ENCODE measurements at regions not wholly inside any gene's neighbourhood (a gene's known extent, or its start where the extent isn't known, plus 50 kb on each side); places are given as distances from the start of the nearest gene placed in this dataset.
"Not testable (repeated sequence)": the region's sequence is repeated elsewhere in the genome, so short reads cannot be mapped to it uniquely, and the experiment has no call there.

GRCh38 chr9:102609461-102609860, 385.7 kb upstream of the CYLC2 start:
- H3K9ac ChIP-seq (ENCODE audit: low read depth in 1 of 2, low read length in 2 of 2) = no peak overlapping the region
- no peak overlapping the region for H3K27ac ChIP-seq (ENCODE audit: low read depth in 1 of 2, low read length in 2 of 2)
- H3K4me3 ChIP-seq (ENCODE audit: low read depth in 1 of 3, low read length in 3 of 3) = no peak overlapping the region
- H3K4me1 ChIP-seq (ENCODE audit: control insufficient read depth in 4 of 4, insufficient read depth in 4 of 4, low read length in 3 of 4) = no peaks in the 10 kb centered on the region
- TF ChIP-seq HNF4G (IDR thresholded peaks at IDR 0.05) = no peak
- no peak for TF ChIP-seq EGR1 (IDR thresholded peaks at IDR 0.05; ENCODE audit: low read depth in 2 of 2)
- H3K27me3 ChIP-seq (ENCODE audit: control insufficient read depth in 4 of 4, insufficient read depth in 4 of 4, low read length in 3 of 4) = no peaks in the 10 kb centered on the region
- peaks cover 0 to 5% (median 0%) of the 10 kb centered on the region in 4 donors for H3K9me3 ChIP-seq (ENCODE audit: control insufficient read depth in 4 of 4, low read length in 3 of 4)
- DNase-seq (ENCODE audit: low spot score) = no peak
- WGBS = 73% methylated on average over 2 of the region's 2 CpGs
- H3K36me3 ChIP-seq (ENCODE audit: control insufficient read depth in 4 of 4, insufficient read depth in 3 of 4, low read depth in 1 of 4, low read length in 3 of 4) = no peaks in the 10 kb centered on the region

- H3K9me3 ChIP-seq (ENCODE audit: control insufficient read depth in 4 of 4, low read length in 3 of 4) = peaks cover 0 to 18% (median 4%) of the 10 kb centered on the region in 4 donors
- not testable (repeated sequence) for H3K4me1 ChIP-seq (ENCODE audit: control insufficient read depth in 4 of 4, insufficient read depth in 4 of 4, low read length in 3 of 4); H3K36me3 ChIP-seq (ENCODE audit: control insufficient read depth in 4 of 4, insufficient read depth in 3 of 4, low read depth in 1 of 4, low read length in 3 of 4); H3K27me3 ChIP-seq (ENCODE audit: control insufficient read depth in 4 of 4, insufficient read depth in 4 of 4, low read length in 3 of 4); DNase-seq (ENCODE audit: low spot score); H3K4me3 ChIP-seq (ENCODE audit: low read depth in 1 of 3, low read length in 3 of 3); H3K9ac ChIP-seq (ENCODE audit: low read depth in 1 of 2, low read length in 2 of 2); H3K27ac ChIP-seq (ENCODE audit: low read depth in 1 of 2, low read length in 2 of 2)
- 91% methylated on average over 47 of the region's 47 CpGs for WGBS
Observed at GRCh38 chr9:102603198-102604195, 391.6 kb upstream of the CYLC2 start.

GRCh38 chr9:102594241-102594640, 400.9 kb upstream of the CYLC2 start:
- WGBS = 75% methylated on average over 3 of the region's 3 CpGs
- Histone ChIP-seq H3K27me3 (ENCODE audit: control insufficient read depth in 4 of 4, insufficient read depth in 4 of 4, low read length in 3 of 4) (no peaks in the 10 kb centered on the region), H3K27ac (ENCODE audit: low read depth in 1 of 2, low read length in 2 of 2) (no peak overlapping the region), H3K9me3 (ENCODE audit: control insufficient read depth in 4 of 4, low read length in 3 of 4) (peaks cover 0 to 3% (median 0%) of the 10 kb centered on the region in 4 donors), H3K36me3 (ENCODE audit: control insufficient read depth in 4 of 4, insufficient read depth in 3 of 4, low read depth in 1 of 4, low read length in 3 of 4) (no peaks in the 10 kb centered on the region), H3K9ac (ENCODE audit: low read depth in 1 of 2, low read length in 2 of 2) (no peak overlapping the region), H3K4me3 (ENCODE audit: low read depth in 1 of 3, low read length in 3 of 3) (no peak overlapping the region), H3K4me1 (ENCODE audit: control insufficient read depth in 4 of 4, insufficient read depth in 4 of 4, low read length in 3 of 4) (no peaks in the 10 kb centered on the region)
- DNase-seq (ENCODE audit: low spot score) = no peak
- TF ChIP-seq TAF1 (conservative IDR thresholded peaks at IDR 0.05) = no peak
- TF ChIP-seq CTCF (IDR thresholded peaks at IDR 0.05; ENCODE audit: low read depth, low read length, missing input control) = no peak
- TF ChIP-seq ZBTB33 (IDR thresholded peaks at IDR 0.05) = no peak
- no peak for TF ChIP-seq RXRA (IDR thresholded peaks at IDR 0.05)
- TF ChIP-seq REST (IDR thresholded peaks at IDR 0.05) = no peak
- no peak for TF ChIP-seq FOXA2 (IDR thresholded peaks at IDR 0.05)
- no peak for TF ChIP-seq JUND (IDR thresholded peaks at IDR 0.05)
- no peak for TF ChIP-seq YY1 (IDR thresholded peaks at IDR 0.05)
- no peak for TF ChIP-seq ATF3 (IDR thresholded peaks at IDR 0.05)
- TF ChIP-seq EGR1 (IDR thresholded peaks at IDR 0.05; ENCODE audit: low read depth in 2 of 2) = no peak
- TF ChIP-seq HNF4G (IDR thresholded peaks at IDR 0.05) = no peak
- no peak for TF ChIP-seq NR2F2 (IDR thresholded peaks at IDR 0.05)
- no peak for TF ChIP-seq HNF4A (conservative IDR thresholded peaks at IDR 0.05)
- TF ChIP-seq MAX (IDR thresholded peaks at IDR 0.05) = no peak
- TF ChIP-seq GABPA (IDR thresholded peaks at IDR 0.05 in 1 of 2, conservative IDR thresholded peaks at IDR 0.05 in 1 of 2) = no peak
- no peak for TF ChIP-seq FOXA1 (IDR thresholded peaks at IDR 0.05)
- TF ChIP-seq RAD21 (IDR thresholded peaks at IDR 0.05) = no peak

All from liver (tissue), 8 donors.